HG02840 (cell line): ENCODE measurements at regions not wholly inside any gene's neighbourhood (a gene's known extent, or its start where the extent isn't known, plus 50 kb on each side); places are given as distances from the start of the nearest gene placed in this dataset.
A peak's percentile ranks its signal among the peaks of the same experiment; 100 is the strongest.
"Not testable (repeated sequence)": the region's sequence is repeated elsewhere in the genome, so short reads cannot be mapped to it uniquely, and the experiment has no call there.

Experiments
- ATAC-seq: cut with Tn5 transposase; IDR thresholded peaks from one replicate; pipeline ENCODE4 v1.9.1; 2021; ENCODE audit warnings: mild to moderate bottlenecking, moderate library complexity, moderate number of reproducible peaks; ENCODE audit not compliant: unreplicated experiment, low FRiP score

DNA sequence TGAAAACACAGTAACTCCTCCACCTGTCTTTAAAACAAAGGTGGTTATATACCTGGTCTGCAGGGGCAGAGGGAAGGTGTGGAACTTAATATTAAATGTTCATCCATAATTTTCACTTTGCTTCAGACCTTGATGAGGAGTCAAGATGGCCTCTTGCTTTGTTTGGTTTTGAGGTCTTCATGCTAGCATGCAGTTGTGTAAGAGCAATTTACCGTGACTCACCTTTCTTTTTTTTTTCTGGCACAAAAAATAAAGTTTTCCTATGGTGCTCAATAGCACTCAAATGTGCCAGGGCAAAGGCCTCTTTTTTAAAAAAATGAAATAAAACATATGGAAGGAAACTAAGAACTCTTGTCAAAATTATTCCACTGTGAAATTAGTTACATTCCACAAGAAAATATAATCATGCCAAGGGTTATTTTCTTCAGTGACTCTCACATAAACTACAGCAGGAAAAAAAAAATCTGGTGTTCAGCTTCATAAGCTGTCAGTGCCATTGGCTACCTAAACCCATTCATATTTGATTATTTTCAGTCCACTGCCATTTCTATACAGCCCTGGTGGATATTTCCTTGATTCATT is 128.2 kb downstream of the SLC7A11 start:
- peak; percentile 24 for ATAC-seq

- not testable (repeated sequence) for ATAC-seq
Measured at GRCh38 chr4:138112890-138113289, 129.3 kb downstream of the SLC7A11 start.

- ATAC-seq = no peak
Measured at GRCh38 chr4:138112389-138112788, 129.8 kb downstream of the SLC7A11 start.

DNA sequence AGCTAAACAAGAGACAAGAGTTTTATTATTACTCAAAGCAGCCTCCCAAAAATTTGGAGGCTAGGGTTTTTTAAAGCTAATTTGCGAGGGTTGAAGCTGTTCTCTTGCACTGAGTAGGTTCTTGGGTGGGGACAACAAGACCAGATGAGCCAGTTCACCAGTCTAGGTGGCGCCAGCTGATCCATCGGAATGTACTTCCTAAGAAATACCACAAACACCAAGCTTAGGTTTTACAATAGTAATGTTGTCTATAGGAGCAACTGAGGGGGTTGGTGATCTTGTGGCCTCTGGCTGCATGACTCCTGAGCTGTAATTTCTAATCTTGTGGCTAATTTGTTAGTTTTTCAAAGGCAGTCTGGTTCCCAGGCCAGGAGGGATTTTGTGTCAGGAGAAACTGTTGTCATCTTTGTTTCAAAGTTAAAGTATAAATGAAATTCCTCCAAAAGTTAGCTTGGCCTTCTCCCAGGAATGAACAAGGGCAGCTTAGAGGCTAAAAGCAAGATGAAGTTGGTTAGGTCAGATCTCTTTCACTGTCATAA is 130.6 kb downstream of the SLC7A11 start:
- ATAC-seq = no peak

- no peak for ATAC-seq
Measured at GRCh38 chr4:138110815-138111214, 131.3 kb downstream of the SLC7A11 start.

GRCh38 chr4:138107023-138107422 is 135.1 kb downstream of the SLC7A11 start:
- ATAC-seq = no peak

DNA sequence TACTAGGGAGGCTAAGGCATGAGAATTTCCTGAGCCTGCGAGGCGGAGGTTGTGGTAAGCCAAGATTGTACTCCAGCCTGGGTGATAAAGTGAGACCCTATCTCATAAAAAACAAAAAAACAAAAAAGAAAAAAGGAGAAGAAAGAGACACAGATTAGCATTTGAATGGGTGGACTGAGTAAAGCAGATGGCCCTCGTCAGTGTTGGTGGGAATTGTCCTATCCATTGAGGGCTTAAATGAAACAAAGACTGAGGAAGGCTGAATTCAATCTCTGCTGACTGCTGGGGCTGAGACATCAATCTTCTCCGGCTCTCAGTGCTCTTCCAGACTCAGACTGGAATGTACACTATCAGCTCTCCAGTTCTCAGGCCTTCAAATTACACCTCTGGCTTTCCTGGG is 136.8 kb downstream of the SLC7A11 start:
- no peak for ATAC-seq

GRCh38 chr4:138104284-138104680 is 137.9 kb downstream of the SLC7A11 start:
- no peak for ATAC-seq

DNA sequence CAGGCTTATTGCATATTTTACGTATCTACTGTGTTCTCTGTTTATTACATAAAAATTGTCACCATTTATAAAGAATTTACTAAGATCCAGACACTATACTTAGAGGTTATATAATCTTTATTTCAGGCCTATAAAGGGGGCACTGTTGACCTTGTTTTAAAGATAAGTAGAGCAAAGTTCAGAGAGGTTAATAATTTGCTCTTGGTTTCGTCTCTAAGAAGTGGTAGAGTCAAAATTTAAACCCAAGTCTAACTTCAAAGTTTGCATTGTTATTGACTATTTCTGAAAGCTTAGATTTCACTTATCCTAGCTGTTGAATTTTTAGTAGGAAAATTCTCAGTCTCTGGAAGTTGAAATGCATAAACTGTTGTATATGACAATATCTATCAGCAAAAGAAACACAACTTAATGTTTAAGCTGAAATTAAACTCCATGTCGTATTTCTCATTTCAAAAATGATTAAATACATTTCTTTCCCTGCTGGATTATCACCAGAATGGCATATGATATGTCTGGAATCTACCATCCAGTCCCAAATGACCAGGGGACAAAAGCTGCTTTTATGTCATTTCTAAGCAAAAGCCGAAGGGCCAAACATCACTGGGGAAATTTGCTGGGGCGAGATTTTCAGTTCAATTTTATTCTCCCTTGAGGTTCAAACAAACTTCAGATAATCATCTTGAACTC is 138.4 kb downstream of the SLC7A11 start:
- ATAC-seq = no peak

DNA sequence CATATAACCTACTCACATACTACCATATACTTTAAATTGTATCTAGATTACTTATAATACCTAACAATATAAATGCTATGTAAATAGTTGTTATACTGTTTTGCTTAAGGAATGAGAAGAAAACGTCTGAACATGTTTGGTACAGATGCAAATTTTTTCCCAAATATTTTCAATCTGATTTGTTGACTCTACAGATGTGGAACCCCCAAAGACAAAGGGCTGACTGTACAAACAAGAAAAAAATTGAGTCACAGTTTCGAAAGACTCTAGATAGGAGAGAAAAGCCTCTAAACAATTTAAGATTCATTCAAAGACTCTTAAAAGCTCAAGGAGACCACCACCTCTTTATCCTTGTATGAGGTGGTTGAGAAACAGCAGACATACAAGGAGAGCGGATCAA is 142.8 kb downstream of the SLC7A11 start:
- no peak for ATAC-seq

DNA sequence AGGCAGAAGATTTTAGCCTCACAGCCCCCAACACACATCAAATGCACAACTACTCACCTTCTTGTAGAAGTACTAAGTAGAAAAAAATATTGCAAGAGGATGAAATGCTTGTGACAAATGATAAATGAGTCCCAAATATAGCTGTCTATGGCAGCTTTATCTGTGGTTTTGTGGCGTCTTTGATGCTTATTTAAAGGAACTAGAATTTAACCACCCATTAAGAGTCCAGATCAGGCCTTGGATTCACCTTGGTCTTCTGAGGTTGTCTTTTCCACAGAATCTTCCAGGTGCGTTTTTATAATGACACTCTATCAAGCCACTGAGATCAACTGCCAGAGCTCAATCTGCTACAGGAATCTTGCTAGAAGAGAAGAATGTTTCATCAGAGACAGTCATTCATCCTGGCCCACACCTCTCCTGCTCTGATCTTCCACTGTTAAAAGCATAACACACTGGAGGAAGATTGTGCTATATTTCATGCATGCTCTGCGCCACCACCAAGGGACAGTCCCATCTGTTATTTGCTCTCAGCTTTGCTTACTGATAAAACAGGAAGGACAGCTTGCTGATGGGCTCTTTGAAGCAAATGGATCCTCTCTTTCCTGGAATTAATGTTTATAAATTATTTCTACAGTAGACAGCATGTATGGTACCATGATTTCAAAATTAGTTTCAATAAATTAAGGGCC is 144.1 kb downstream of the SLC7A11 start:
- no peak for ATAC-seq

DNA sequence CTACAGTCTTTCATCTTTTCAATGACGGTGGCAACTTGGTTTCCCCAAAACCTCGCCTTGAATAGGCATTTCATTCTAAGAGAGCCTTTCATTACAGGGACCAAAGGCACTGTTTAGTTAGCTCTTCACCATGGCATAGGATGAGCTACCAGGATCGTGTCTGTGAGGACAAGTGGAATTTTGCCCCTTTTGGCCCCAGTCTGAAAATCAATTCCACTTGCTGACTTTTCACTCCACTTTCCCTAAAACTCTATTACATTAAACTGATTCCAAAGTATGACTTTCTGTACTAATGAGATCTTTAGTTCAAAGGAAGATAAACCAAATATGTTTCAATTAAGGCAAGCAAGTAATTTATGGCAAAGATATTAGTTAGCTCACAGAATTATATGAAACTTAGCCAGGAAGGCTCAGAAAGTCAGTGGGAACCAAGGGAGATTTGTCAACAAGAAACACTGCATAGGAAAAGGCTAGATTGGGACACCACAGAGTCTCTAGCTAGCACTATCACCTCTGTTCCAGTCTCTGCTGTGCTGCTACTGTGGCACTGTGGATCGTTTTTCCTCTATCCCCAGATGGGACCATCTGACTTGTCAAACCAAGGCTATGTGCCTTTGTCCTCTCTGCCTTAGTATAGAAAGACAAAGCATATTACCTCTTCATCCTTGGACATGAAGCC is 145.6 kb downstream of the SLC7A11 start:
- no peak for ATAC-seq

DNA sequence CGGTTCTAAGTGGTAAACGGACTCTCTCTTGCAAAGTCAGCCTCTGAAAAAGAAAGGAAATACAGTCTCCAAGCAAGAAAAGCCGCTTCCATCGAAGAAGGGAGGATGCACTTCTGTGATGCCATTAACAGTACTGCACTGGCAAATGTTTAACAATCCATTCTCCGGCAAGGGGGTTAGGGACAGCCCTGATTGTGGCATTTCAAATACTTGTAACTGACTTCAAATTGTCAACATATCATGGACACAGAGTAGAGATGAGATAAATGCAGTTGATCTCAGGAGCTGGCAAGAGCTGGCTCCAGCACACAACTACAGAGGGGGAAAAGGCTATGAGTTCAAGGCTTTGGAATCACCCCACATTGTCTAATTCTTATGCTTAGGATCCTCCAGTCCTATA is 146.8 kb downstream of the SLC7A11 start:
- no peak for ATAC-seq

- no peak for ATAC-seq
Measured at GRCh38 chr4:138092060-138092459, 150.1 kb downstream of the SLC7A11 start.

DNA sequence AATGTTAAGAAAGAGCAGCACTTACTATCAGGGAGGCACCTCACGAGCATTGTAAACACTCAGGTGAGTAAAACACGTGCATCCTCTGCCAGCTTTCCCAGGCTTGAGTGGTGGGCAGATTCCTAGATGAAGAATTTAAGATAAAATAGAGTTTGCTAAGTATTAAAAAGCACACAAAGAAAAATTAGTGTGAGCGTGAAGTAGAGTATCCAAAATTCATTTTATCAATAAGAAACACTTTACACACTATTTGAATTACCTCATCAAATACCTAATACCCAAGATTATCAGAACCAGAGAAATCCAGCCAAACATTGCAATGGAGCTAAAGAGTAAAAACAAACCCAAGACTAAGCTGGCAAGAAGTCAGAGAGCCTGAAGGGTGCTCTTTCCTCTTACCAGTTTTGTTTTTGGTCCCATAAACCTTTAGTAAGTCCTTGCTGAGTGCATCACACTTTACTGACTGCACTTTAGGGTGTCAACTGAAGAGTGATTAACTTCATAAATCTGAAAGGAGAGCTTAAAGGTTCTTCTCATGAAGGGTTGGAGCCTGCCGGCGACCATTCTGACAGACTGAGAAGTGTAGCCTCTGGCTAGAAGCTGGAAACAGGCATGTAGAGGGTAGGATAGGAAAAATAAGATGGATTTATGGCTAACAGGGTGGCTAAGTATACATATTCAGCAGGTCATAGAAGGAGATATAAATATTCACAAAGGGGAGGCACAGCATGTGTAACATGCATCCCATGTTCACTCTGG is 151.1 kb downstream of the SLC7A11 start:
- ATAC-seq = no peak

DNA sequence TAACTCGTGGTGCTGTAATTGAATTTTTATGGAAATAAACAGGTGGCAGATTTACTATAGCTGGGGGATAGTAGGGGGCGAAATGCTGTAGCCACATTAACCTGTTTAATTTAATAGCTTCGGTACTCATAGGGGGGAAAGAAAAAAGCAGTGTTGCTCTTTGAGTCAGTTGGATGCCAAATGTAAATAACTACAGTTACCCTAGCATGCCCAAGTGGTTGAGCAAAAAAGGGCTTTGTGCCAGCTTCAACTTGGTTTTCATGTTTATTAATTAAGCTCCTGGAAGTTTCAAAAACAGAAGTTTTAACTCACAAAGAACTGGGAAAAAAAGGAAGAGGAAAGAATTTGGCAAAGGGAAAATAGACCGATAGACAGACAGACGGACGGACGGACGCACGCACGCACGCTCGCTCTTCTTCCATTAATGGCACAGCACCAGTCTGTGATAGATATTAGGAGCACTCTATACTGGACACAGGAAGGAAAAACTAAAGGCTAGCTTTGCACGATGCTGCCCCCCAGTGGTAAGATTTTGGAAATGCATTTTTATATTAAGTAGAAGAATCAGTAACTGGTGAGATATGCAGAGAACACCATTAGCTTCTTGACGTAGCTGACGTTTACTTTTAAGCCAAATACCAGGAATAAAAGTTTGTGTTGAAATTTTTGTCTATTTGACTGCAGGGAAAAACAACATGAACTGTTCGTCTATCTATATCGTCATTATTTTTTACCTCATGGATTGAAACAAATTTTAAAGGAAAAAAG is 151.8 kb downstream of the SLC7A11 start:
- ATAC-seq = peak; percentile 79

- no peak for ATAC-seq
Measured at GRCh38 chr4:138088449-138089208, 153.5 kb downstream of the SLC7A11 start.

DNA sequence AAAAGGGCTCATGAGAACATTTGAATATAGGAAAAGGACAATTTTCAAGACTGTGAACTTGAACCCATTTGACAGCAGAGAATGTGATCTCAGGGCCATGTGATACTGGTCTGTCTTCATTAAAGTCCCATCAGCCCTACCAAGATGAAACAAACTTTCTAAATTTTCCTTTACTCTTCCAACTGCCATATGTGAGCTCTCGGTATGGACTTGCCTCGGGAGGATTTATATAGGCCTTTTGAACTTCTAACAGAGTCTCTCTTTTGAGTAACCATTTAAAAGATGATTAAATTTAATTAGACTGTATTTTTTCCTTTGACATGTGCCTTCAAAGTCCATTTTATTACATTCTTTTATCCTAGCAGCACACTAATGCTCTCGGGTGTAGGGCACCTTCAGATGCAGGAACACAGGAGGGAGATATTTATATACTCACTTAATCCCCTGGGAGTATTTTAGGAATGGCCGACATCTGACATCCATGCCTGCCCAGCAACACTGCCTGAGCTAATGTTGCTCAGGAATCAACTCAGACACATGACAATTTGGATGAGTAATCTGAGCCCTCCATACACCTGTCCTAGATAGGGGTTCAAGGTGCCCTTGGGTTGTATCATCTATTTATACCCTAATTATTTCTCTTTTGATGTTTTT is 155.0 kb downstream of the SLC7A11 start:
- ATAC-seq = no peak
